ENCODE measurements at regions not wholly inside any gene's neighbourhood (a gene's known extent, or its start where the extent isn't known, plus 50 kb on each side); places are given as distances from the start of the nearest gene placed in this dataset.

DNA sequence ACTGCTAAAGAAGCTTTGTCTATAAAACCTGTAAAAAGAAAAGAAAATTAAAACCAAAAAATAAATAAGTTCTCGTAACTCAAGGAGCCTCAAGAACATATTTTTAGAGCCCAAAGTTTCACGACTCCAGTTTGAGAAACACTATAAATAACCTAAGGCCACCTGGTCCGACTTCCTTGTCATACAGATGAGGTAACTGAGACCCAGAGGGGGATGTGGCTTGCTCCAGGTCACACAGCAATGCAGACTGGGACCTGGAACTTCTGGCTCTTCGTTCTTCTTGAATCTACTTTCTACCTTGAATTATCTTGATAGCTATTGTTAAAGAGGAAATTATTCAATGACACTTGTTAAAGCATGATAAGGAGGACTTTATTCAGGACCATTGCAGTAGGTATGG, 514.8 kb downstream of the CDK5RAP2 start (continued):
- TF ChIP-seq, protein P1, sequence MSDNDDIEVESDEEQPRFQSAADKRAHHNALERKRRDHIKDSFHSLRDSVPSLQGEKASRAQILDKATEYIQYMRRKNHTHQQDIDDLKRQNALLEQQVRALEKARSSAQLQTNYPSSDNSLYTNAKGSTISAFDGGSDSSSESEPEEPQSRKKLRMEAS (IDR thresholded peaks at IDR 0.05) = no peak
- TF ChIP-seq YY1 (IDR thresholded peaks at IDR 0.05) = no peak
- TF ChIP-seq FOXA1 (IDR thresholded peaks at IDR 0.05) = no peak
- TF ChIP-seq, protein P2, sequence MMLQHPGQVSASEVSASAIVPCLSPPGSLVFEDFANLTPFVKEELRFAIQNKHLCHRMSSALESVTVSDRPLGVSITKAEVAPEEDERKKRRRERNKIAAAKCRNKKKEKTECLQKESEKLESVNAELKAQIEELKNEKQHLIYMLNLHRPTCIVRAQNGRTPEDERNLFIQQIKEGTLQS (IDR thresholded peaks at IDR 0.05) = no peak

DNA sequence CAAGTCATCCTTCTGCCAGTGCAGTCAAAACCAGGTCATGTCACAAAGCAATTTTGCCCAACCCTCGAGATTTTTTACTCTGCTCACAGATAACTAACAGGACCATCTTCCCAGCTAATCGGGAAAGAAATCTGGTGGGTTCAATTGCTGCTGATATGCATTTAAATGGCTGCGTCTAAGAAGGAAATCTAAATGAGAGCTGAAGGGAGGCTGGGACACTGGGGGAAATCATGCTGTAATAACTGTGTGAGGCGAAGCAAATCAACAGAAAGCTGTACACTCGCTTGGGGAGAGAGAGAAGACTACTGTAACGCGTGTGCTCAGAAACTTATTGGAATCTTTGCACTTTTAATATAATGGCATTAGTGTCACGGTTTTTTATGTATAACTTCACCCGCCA, 535.0 kb downstream of the CDK5RAP2 start:
- Histone ChIP-seq H3K9me3 (ENCODE audit: control insufficient read depth in 4 of 4, low read length in 3 of 4) (no peaks in the 10 kb centered on the region), H3K9ac (ENCODE audit: low read depth in 1 of 2, low read length in 2 of 2) (no peak overlapping the region), H3K27ac (ENCODE audit: low read depth in 1 of 2, low read length in 2 of 2) (no peak overlapping the region), H3K27me3 (ENCODE audit: control insufficient read depth in 4 of 4, insufficient read depth in 4 of 4, low read length in 3 of 4) (no peaks in the 10 kb centered on the region), H3K36me3 (ENCODE audit: control insufficient read depth in 4 of 4, insufficient read depth in 3 of 4, low read depth in 1 of 4, low read length in 3 of 4) (no peaks in the 10 kb centered on the region), H3K4me1 (ENCODE audit: control insufficient read depth in 4 of 4, insufficient read depth in 4 of 4, low read length in 3 of 4) (no peaks in the 10 kb centered on the region), H3K4me3 (ENCODE audit: low read depth in 1 of 3, low read length in 3 of 3) (no peak overlapping the region)
- no peak for DNase-seq (ENCODE audit: low spot score)
- 75% methylated on average over 9 of the region's 9 CpGs for WGBS
- no peak for TF ChIP-seq EGR1 (IDR thresholded peaks at IDR 0.05; ENCODE audit: low read depth in 2 of 2)
- no peak for TF ChIP-seq TAF1 (conservative IDR thresholded peaks at IDR 0.05)
- TF ChIP-seq RXRA (IDR thresholded peaks at IDR 0.05) = no peak
- TF ChIP-seq NR2F2 (IDR thresholded peaks at IDR 0.05) = no peak
- TF ChIP-seq HNF4G (IDR thresholded peaks at IDR 0.05) = no peak
- TF ChIP-seq, protein P3, sequence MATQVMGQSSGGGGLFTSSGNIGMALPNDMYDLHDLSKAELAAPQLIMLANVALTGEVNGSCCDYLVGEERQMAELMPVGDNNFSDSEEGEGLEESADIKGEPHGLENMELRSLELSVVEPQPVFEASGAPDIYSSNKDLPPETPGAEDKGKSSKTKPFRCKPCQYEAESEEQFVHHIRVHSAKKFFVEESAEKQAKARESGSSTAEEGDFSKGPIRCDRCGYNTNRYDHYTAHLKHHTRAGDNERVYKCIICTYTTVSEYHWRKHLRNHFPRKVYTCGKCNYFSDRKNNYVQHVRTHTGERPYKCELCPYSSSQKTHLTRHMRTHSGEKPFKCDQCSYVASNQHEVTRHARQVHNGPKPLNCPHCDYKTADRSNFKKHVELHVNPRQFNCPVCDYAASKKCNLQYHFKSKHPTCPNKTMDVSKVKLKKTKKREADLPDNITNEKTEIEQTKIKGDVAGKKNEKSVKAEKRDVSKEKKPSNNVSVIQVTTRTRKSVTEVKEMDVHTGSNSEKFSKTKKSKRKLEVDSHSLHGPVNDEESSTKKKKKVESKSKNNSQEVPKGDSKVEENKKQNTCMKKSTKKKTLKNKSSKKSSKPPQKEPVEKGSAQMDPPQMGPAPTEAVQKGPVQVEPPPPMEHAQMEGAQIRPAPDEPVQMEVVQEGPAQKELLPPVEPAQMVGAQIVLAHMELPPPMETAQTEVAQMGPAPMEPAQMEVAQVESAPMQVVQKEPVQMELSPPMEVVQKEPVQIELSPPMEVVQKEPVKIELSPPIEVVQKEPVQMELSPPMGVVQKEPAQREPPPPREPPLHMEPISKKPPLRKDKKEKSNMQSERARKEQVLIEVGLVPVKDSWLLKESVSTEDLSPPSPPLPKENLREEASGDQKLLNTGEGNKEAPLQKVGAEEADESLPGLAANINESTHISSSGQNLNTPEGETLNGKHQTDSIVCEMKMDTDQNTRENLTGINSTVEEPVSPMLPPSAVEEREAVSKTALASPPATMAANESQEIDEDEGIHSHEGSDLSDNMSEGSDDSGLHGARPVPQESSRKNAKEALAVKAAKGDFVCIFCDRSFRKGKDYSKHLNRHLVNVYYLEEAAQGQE (IDR thresholded peaks at IDR 0.05) = no peak
- no peak for TF ChIP-seq HNF4A (conservative IDR thresholded peaks at IDR 0.05)
- TF ChIP-seq JUND (IDR thresholded peaks at IDR 0.05) = no peak
- TF ChIP-seq, protein P4, sequence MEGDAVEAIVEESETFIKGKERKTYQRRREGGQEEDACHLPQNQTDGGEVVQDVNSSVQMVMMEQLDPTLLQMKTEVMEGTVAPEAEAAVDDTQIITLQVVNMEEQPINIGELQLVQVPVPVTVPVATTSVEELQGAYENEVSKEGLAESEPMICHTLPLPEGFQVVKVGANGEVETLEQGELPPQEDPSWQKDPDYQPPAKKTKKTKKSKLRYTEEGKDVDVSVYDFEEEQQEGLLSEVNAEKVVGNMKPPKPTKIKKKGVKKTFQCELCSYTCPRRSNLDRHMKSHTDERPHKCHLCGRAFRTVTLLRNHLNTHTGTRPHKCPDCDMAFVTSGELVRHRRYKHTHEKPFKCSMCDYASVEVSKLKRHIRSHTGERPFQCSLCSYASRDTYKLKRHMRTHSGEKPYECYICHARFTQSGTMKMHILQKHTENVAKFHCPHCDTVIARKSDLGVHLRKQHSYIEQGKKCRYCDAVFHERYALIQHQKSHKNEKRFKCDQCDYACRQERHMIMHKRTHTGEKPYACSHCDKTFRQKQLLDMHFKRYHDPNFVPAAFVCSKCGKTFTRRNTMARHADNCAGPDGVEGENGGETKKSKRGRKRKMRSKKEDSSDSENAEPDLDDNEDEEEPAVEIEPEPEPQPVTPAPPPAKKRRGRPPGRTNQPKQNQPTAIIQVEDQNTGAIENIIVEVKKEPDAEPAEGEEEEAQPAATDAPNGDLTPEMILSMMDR (IDR thresholded peaks at IDR 0.05; ENCODE audit: low read depth, low read length, missing input control) = no peak
- TF ChIP-seq SP1 (IDR thresholded peaks at IDR 0.05) = no peak
- TF ChIP-seq YY1 (IDR thresholded peaks at IDR 0.05) = no peak

DNA sequence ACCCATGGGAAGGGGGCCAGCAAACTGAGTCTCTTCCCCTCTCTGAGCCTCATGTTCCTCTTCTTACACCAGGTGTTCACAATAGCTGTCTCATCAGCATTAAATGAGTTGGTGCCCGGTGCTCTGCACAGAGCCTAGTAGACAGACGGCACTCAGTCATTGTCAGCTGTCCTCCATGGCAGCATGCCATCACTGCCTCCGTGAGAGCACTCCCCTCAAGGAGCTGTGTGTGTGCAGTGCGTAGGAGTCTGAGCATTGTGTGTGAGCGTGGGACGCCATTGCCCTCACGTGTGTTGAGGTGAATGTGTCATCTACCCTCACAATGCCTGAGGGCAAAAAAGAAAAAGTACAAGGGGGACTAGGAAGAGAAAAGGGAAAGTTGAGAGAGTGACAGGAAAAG, 536.5 kb downstream of the CDK5RAP2 start:
- H3K9me3 ChIP-seq (ENCODE audit: control insufficient read depth in 4 of 4, low read length in 3 of 4) = no peaks in the 10 kb centered on the region
- H3K9ac ChIP-seq (ENCODE audit: low read depth in 1 of 2, low read length in 2 of 2) = no peak overlapping the region
- no peak for DNase-seq (ENCODE audit: low spot score)
- H3K4me3 ChIP-seq (ENCODE audit: low read depth in 1 of 3, low read length in 3 of 3) = no peak overlapping the region
- H3K27me3 ChIP-seq (ENCODE audit: control insufficient read depth in 4 of 4, insufficient read depth in 4 of 4, low read length in 3 of 4) = no peaks in the 10 kb centered on the region
- H3K36me3 ChIP-seq (ENCODE audit: control insufficient read depth in 4 of 4, insufficient read depth in 3 of 4, low read depth in 1 of 4, low read length in 3 of 4) = no peaks in the 10 kb centered on the region
- H3K4me1 ChIP-seq (ENCODE audit: control insufficient read depth in 4 of 4, insufficient read depth in 4 of 4, low read length in 3 of 4) = no peaks in the 10 kb centered on the region
- WGBS = 69% methylated on average over 7 of the region's 7 CpGs
- H3K27ac ChIP-seq (ENCODE audit: low read depth in 1 of 2, low read length in 2 of 2) = no peak overlapping the region
- TF ChIP-seq JUND (IDR thresholded peaks at IDR 0.05) (no peak), HNF4G (IDR thresholded peaks at IDR 0.05) (no peak), NR2F2 (IDR thresholded peaks at IDR 0.05) (no peak), TAF1 (conservative IDR thresholded peaks at IDR 0.05) (no peak), YY1 (IDR thresholded peaks at IDR 0.05) (no peak), RAD21 (IDR thresholded peaks at IDR 0.05) (no peak)
- TF ChIP-seq, protein P4 (IDR thresholded peaks at IDR 0.05; ENCODE audit: low read depth, low read length, missing input control) = no peak
- TF ChIP-seq, protein P3 (IDR thresholded peaks at IDR 0.05) = no peak
- TF ChIP-seq, protein P2 (IDR thresholded peaks at IDR 0.05) = no peak

All from liver (tissue), 8 donors.